KBM-7 (cell line): ENCODE measurements at regions not wholly inside any gene's neighbourhood (a gene's known extent, or its start where the extent isn't known, plus 50 kb on each side); places are given as distances from the start of the nearest gene placed in this dataset.
"Not testable (repeated sequence)": the region's sequence is repeated elsewhere in the genome, so short reads cannot be mapped to it uniquely, and the experiment has no call there.

Source experiments
- DNase-seq: peaks from one replicate; pipeline ENCODE4 v3.0.0-alpha.2; 2015
- in situ Hi-C: fragments of 300-500 bp; cut with MboI; formaldehyde crosslinking; loops from 2 replicates; pipeline ENCODE4 v1.14.3; 2020; ENCODE audit warnings: low sequenced_read_pairs, low pct_unique_long_range_greater_than_20kb, mixed read lengths

- in situ Hi-C loops = no loop called here
- DNase-seq = no peak
These were observed 218.6 kb downstream of the ZNF33B start for GRCh38 chr10:42419789-42420188.

DNA sequence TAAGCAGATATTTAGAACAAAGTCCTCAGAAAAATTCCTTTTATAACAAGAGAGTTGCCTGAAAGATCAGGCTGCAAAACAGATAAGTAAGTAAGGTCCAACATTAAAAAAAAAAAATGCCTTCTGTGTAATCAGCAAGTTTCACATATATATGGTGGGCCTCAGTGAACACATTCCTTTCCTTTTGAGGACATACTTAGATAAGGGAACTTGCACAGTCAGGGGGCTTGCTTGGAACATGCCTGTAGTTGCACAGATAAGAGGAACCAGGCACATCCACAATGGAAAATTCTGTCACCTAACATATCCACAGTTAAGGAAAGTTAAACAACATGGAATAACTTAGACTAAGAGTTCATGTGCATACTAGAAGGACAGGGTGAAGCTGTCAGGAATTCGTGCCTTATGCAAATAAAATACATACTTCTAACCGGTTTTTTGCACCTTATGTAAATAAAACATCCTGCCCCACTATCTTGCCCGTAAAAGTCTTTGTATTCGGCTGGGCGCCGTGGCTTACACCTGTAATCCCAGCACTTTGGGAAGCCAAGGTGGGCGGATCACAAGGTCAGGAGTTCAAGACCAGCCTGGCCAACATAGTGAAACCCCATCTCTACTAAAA is 257.3 kb downstream of the ZNF33B start:
- DNase-seq = no peak
- in situ Hi-C loops = no loop called here

DNA sequence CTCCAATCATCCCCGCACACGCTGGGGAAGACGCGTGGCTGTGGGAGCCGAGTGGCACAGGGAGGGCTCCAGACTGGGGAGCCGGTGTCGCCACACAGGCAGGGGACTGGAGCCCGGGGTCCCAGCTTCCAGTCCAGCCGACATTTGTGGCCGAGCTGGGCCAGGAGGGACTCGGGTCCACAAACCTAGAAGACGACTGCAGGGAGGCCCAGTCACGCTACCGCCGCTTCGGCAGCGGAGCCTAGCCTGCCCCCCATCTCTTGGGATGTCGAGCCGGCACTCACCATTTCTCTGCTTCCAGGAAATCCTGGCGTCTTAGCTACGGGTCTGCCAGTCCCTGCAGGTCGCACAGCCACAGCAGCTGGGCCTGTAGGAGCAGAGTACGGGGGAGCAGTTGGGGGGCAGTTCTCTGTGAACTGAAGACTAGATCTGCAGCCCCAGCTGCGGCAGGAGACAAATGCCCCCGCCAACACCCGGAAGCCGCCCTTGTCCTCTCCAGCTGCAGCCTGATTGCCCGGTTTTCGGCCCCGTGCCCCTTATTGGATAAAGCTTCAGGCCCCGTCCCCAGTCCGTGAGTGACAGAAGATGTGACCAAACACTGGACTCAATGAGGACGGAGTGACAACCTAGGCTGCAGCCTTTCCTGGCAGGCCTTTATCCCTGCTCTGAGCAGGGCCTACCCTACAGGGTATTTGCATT is 270.7 kb downstream of the ZNF33B start:
- DNase-seq = no peak

GRCh38 chr10:42351745-42352144 is 286.6 kb downstream of the ZNF33B start:
- in situ Hi-C loops = no loop called here
- no peak for DNase-seq

More for the DNA sequence above, 270.7 kb downstream of the ZNF33B start:
- in situ Hi-C loops = no loop called here

GRCh38 chr10:42336593-42337337 is 301.6 kb downstream of the ZNF33B start:
- DNase-seq, in situ Hi-C loops: not testable (repeated sequence)

GRCh38 chr10:42335653-42336296 is 302.6 kb downstream of the ZNF33B start:
- in situ Hi-C loops, DNase-seq: not testable (repeated sequence)

DNA sequence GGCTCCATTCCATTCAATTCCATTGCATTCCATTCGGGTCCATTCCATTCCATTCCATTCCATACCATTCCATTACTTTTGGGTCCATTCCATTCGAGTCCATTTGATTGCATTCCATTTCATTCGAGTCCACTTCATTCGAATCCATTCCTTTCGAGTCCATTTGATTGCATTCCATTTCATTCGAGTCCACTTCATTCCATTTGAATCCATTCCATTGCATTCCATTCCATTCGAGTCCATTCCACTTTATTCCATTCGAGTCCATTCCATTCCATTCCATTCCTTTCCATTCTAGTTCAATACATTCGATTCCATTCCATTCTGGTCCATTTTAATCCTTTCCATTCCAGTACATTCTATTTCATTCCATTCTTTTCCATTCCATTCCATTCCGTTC is 334.0 kb downstream of the ZNF33B start:
- DNase-seq = no peak
- in situ Hi-C loops = no loop called here

GRCh38 chr10:42281896-42282295 is 356.5 kb downstream of the ZNF33B start:
- in situ Hi-C loops = not testable (repeated sequence)

GRCh38 chr10:42269788-42270187 is 368.6 kb downstream of the ZNF33B start:
- DNase-seq, in situ Hi-C loops: not testable (repeated sequence)

More at GRCh38 chr10:42281896-42282295, 356.5 kb downstream of the ZNF33B start:
- DNase-seq = not testable (repeated sequence)

GRCh38 chr10:42263259-42263658 is 375.1 kb downstream of the ZNF33B start:
- in situ Hi-C loops, DNase-seq: not testable (repeated sequence)

DNA sequence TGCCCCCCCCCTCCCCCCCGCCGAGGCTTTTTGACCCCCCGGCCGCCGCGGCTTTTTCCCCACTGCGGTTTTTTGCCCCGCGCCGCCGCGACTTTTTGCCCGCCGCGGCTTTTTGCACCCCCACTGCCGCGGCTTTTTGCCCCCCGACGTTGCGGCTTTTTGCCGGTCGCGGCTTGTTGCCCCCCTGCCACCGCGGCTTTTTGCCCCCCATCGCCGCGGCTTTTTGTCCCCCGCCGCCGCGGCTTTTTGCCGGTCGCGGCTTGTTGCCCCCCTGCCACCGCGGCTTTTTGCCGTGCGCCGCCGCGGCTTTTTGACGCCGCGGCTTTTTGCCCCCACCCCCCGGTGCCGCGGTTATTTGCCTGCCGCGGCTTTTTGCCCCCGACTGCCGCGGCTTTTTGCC is 395.4 kb downstream of the ZNF33B start:
- in situ Hi-C loops, DNase-seq: not testable (repeated sequence)

DNA sequence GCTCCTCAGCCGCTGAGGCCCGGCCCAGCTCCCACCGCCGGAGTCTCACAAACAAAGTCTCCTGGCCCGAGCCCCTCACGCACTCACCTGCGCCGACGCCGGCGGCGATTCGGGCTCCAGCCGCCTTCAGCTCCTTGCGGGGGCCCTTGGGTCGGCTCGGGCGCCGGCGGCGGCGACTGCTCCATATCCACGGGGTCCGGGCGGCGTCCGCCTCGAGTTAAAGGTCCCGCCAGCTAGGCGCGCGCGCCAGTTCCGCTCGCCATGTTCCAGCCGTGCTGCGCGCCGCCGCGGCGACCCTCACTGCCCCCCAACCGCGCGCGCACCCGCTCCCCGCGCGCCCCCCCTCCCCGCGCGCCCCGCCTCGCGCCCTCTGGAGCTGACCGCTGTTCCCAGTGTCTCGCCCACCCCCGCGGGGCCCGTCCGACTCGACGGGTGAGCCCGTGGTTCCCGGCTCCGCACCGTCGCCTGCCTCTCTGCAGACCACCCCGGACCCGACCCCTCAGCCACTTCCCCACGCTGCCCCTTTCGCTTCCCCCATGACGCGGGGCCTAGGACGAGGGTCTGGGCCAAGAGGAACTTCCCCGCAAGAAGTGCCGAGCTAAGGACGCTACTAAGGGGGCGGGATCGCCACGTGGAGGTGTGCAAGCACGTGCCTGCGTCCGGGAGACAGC is 396.1 kb downstream of the ZNF33B start:
- in situ Hi-C loops = no loop called here
- no peak for DNase-seq

DNA sequence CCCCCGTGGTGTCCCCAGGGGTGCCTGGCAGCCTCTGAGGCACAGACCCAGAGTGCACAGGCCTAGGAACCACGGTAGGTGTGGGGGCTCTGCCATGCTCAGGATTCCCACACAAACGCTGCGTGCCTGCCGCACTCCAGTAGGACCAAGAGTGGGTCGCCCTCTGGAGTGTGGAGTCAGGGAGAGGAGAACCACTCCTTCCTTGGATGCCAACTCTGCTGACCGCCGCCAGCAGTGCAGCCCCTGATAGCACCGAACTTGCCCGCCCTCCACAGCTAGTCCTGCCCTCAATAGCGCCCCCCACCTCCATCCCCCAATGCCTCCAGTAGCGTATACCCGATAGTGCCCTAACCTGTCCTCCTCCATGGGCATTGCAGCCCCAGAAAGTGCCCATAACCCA is 402.0 kb downstream of the ZNF33B start:
- DNase-seq, in situ Hi-C loops: not testable (repeated sequence)

- DNase-seq, in situ Hi-C loops: not testable (repeated sequence)
These were observed 402.6 kb downstream of the ZNF33B start for GRCh38 chr10:42235736-42236135.

GRCh38 chr10:42235241-42235640 is 403.1 kb downstream of the ZNF33B start:
- DNase-seq, in situ Hi-C loops: not testable (repeated sequence)

- DNase-seq, in situ Hi-C loops: not testable (repeated sequence)
These were observed 403.9 kb downstream of the ZNF33B start for GRCh38 chr10:42234506-42234905.

DNA sequence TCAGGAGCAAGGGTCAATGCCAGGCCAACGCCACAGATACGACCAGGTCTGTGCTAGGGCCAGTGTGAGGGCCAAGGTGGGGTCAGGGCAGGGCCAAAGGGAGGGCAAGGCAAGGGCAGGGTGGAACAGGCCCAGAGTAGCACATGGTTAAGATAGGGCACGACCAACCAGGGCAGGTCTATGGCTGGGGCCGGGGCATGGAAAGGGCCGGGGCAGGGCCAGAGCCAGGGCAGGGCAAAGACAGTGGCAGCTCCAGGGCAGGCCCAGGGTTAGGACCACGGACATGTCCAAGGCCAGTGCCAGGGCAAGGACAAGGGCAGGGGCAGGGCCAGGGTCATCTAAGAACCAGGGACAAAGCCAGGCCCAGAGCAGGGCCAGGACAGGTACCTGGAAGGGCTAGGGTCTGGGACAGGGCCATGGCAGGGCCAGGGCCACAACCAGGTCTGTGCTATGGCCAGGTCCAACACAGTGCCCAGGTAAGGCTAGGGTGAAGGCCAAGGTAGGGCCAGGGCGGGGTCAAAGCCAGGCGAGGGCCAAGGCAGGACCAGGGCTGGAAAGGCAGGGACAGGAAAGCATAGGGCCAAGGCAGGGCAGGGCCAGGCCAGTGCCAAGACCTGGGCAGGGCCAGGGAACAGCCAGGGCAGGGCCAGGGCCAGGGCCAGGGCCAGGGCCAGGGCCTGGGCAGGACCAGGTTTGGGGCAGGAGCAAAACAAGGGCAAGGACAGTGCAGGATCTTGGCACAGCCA is 404.7 kb downstream of the ZNF33B start:
- DNase-seq, in situ Hi-C loops: not testable (repeated sequence)

GRCh38 chr10:42232955-42233354 is 405.4 kb downstream of the ZNF33B start:
- not testable (repeated sequence) for DNase-seq

More at GRCh38 chr10:42232955-42233354, 405.4 kb downstream of the ZNF33B start:
- in situ Hi-C loops = not testable (repeated sequence)
